Activated T-cell treated with anti-CD3 and anti-CD28 coated beads, Interleukin-2, amount 50 U/mL, for 4 hours (primary cell): ENCODE measurements at regions not wholly inside any gene's neighbourhood (a gene's known extent, or its start where the extent isn't known, plus 50 kb on each side); places are given as distances from the start of the nearest gene placed in this dataset.

Experiments
- ATAC-seq, 2 donors: fragments of 200-7000 bp; cut with Tn5 transposase; one replicate each; pipeline ENCODE4 v1.10.0; 2021
- DNase-seq: peaks from one replicate; pipeline ENCODE4 v3.0.0-alpha.2; 2020
- H3K27me3 Mint-ChIP-seq: one replicate; pipeline ENCODE4 v1.8.0; 2021; ENCODE audit warnings: low read depth, mixed read lengths
- H3K36me3 Mint-ChIP-seq: one replicate; pipeline ENCODE4 v1.8.0; 2022; ENCODE audit warnings: mixed read lengths; ENCODE audit not compliant: insufficient read depth
- H3K4me1 Mint-ChIP-seq: one replicate; pipeline ENCODE4 v1.8.0; 2021; ENCODE audit warnings: low read depth, mixed read lengths
- H3K4me3 Mint-ChIP-seq: one replicate; pipeline ENCODE4 v1.8.0; 2021; ENCODE audit warnings: mild to moderate bottlenecking, moderate library complexity, mixed read lengths
- H3K9me3 Mint-ChIP-seq: one replicate; pipeline ENCODE4 v1.8.0; 2021; ENCODE audit warnings: mixed read lengths

DNA sequence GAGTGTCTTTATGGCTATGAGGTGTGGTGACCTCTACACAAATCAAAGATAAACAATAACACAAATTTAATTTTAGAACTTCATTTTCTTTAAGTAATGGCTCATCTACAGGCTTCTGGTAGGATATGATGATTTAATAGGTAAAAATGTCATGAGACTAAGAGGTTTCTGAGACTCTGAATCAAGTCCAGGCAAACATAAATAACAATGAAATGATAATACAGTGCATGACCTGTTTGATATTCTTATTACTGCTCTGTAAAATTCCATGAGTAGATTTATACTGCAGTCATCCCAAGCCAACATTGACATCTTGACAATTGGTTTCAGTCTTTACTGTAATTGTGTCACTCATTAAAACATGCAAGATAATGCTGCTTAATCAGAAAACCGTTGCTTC is 936.8 kb downstream of the MCTP2 start:
- peaks cover 4% of the 10 kb centered on the region for H3K9me3 Mint-ChIP-seq
- no peak for ATAC-seq
- no peaks in the 10 kb centered on the region for H3K4me1 Mint-ChIP-seq
- no peak for DNase-seq
- no peaks in the 10 kb centered on the region for H3K36me3 Mint-ChIP-seq
- peaks cover 3% of the 10 kb centered on the region for H3K27me3 Mint-ChIP-seq
- no peak overlapping the region for H3K4me3 Mint-ChIP-seq

- ATAC-seq = no peak
- Mint-ChIP-seq H3K36me3 (no peaks in the 10 kb centered on the region), H3K9me3 (peaks cover 4% of the 10 kb centered on the region), H3K4me1 (no peaks in the 10 kb centered on the region), H3K27me3 (peaks cover 3% of the 10 kb centered on the region), H3K4me3 (no peak overlapping the region)
- DNase-seq = no peak
These were observed 937.6 kb downstream of the MCTP2 start for GRCh38 chr15:95168951-95169431.

DNA sequence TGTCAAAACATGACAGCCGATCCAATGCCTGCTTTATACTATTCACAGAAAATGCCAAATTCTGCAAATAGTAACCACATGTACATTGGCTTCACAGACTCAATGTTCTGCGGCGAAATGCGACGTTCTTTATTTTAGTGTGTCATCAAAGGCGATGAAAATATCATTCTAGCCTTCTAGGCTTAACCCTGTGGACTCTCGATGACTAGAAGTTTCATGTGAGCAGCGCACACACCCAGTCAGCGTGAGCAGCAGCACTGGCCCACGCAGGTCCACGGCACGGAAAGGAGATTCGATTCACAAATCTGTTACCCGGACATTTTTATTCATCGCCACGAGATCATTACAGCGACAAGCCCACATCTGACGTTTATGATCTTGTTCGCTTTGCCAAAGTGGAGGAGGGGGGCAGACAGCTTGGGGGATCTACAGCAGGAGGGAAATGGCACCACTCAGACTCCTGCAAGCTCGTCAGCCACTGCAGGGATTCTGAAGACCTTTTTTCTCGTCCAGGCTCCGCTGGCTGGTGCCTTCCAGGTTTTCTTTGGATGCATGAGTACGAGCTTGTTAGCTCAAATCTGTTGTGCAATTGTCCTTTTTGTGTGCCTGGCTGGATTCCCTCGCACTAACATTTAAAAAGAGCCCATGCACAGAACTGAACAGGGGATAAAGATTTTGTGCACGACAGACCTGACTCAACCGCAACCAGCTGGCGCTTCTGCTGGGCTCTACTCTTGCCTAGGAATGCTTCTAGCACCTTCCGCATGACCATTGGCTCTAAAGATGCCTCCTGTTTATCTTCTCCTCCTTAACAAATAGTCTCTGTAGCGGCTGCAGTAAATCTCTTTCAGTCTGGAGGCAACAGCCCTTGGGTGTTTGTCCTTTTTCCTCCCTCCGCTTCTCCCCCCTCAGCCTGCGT is 938.4 kb downstream of the MCTP2 start:
- H3K36me3 Mint-ChIP-seq = no peaks in the 10 kb centered on the region
- H3K9me3 Mint-ChIP-seq = peaks cover 3% of the 10 kb centered on the region
- ATAC-seq (no peak), DNase-seq (no peak)
- H3K4me1 Mint-ChIP-seq = no peaks in the 10 kb centered on the region
- no peak overlapping the region for H3K4me3 Mint-ChIP-seq
- H3K27me3 Mint-ChIP-seq = peaks cover 3% of the 10 kb centered on the region

GRCh38 chr15:95170561-95171380 is 939.4 kb downstream of the MCTP2 start:
- no peaks in the 10 kb centered on the region for H3K4me1 Mint-ChIP-seq
- no peak for ATAC-seq

DNA sequence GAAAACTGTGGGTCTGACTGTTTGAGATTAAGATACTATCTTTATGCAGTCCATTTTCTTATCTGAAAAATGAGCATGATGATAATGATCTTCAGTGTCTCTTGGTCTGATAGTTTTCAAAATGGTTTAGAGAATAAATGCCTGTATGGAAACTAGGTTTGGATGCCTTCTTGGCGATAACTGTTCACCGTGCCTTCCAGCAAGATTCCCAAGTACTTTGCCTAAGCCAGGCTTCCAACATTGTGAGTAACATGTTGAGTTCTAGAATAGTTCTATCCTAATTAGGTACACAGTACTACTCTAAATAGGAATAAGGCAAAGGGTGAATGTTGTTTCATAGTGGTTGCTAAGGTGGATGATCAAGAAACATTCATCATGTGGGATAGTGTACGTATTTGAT is 940.2 kb downstream of the MCTP2 start:
- Mint-ChIP-seq H3K4me3 (no peak overlapping the region), H3K27me3 (peaks cover 3% of the 10 kb centered on the region), H3K4me1 (no peaks in the 10 kb centered on the region), H3K9me3 (no peaks in the 10 kb centered on the region), H3K36me3 (no peaks in the 10 kb centered on the region)
- ATAC-seq = no peak
- DNase-seq = no peak

More at GRCh38 chr15:95170561-95171380, 939.4 kb downstream of the MCTP2 start:
- Mint-ChIP-seq H3K4me3 (no peak overlapping the region), H3K27me3 (peaks cover 3% of the 10 kb centered on the region), H3K9me3 (no peaks in the 10 kb centered on the region), H3K36me3 (no peaks in the 10 kb centered on the region)
- DNase-seq = no peak

DNA sequence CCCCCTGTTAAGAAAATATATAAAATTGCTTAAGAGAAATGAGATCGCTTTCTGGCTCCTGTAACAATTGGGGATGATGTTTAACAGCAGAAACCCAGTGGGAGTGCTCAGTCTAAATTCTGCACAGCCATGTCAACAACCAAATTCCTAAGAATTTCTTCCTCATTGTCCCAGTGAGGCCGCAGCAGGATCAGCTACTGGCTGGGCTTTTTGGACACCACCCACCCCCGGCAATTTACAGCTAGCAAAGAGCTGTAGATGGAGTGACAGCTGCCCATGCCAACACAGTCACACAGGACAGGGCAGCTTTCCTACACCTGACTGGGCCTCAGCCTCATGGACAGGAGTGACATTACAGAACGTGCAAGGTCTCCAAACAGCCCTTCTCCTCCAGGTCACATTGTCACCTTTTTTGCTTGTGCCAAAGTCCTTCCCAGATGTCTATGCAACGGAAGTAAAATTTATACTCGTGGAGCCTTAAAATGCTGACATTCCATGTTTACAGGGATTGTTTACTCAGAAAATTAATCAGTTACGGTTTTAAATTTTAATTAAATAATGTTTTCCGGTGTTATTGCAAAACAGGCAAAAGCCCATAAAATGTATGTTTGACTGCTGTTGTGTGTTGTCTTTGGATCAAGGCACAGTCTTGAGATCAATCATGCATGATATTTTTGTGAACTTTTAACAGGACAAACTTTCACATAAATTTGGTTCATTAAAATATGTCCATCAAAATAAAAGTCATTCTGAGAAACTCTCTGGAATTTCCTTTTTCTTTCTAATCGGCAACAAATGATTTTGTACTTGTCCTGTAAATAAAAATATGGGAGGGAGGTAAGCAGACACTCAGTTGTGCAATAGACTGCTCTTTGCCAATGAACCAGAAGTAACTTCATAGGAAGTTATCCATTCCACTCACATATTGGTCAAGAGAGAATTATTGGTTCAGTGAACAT is 943.2 kb downstream of the MCTP2 start:
- no peaks in the 10 kb centered on the region for H3K36me3 Mint-ChIP-seq
- H3K9me3 Mint-ChIP-seq = no peaks in the 10 kb centered on the region

GRCh38 chr15:95175914-95176658 is 944.7 kb downstream of the MCTP2 start:
- no peak overlapping the region for H3K4me3 Mint-ChIP-seq
- no peaks in the 10 kb centered on the region for H3K4me1 Mint-ChIP-seq
- no peak for ATAC-seq
- H3K36me3 Mint-ChIP-seq = no peaks in the 10 kb centered on the region
- H3K9me3 Mint-ChIP-seq = peaks cover 8% of the 10 kb centered on the region
- H3K27me3 Mint-ChIP-seq = peaks cover 3% of the 10 kb centered on the region
- no peak for DNase-seq

More for the DNA sequence above, 943.2 kb downstream of the MCTP2 start:
- ATAC-seq = no peak
- no peak for DNase-seq
- Mint-ChIP-seq H3K4me3 (no peak overlapping the region), H3K4me1 (no peaks in the 10 kb centered on the region), H3K27me3 (peaks cover 3% of the 10 kb centered on the region)

- Mint-ChIP-seq H3K4me3 (no peak overlapping the region), H3K9me3 (peaks cover 10% of the 10 kb centered on the region), H3K36me3 (no peaks in the 10 kb centered on the region), H3K27me3 (peaks cover under 1% of the 10 kb centered on the region), H3K4me1 (no peaks in the 10 kb centered on the region)
- ATAC-seq (no peak), DNase-seq (no peak)
These were observed 945.6 kb downstream of the MCTP2 start for GRCh38 chr15:95176794-95177577.

- no peaks in the 10 kb centered on the region for H3K36me3 Mint-ChIP-seq
- no peak overlapping the region for H3K4me3 Mint-ChIP-seq
- no peaks in the 10 kb centered on the region for H3K4me1 Mint-ChIP-seq
- no peak for DNase-seq
- ATAC-seq = no peak
- H3K27me3 Mint-ChIP-seq = no peaks in the 10 kb centered on the region
- H3K9me3 Mint-ChIP-seq = peaks cover 12% of the 10 kb centered on the region
These were observed 949.2 kb downstream of the MCTP2 start for GRCh38 chr15:95180530-95180929.

GRCh38 chr15:95182091-95182490 is 950.7 kb downstream of the MCTP2 start:
- Mint-ChIP-seq H3K4me1 (no peaks in the 10 kb centered on the region), H3K4me3 (no peak overlapping the region), H3K9me3 (peaks cover 12% of the 10 kb centered on the region), H3K27me3 (no peaks in the 10 kb centered on the region), H3K36me3 (no peaks in the 10 kb centered on the region)
- DNase-seq (no peak), ATAC-seq (no peak)

- Mint-ChIP-seq H3K9me3 (no peaks in the 10 kb centered on the region), H3K4me1 (no peaks in the 10 kb centered on the region), H3K36me3 (no peaks in the 10 kb centered on the region), H3K4me3 (no peak overlapping the region), H3K27me3 (peaks cover 4% of the 10 kb centered on the region)
- no peak for DNase-seq
- no peak for ATAC-seq
These were observed 961.6 kb downstream of the MCTP2 start for GRCh38 chr15:95192923-95193322.

DNA sequence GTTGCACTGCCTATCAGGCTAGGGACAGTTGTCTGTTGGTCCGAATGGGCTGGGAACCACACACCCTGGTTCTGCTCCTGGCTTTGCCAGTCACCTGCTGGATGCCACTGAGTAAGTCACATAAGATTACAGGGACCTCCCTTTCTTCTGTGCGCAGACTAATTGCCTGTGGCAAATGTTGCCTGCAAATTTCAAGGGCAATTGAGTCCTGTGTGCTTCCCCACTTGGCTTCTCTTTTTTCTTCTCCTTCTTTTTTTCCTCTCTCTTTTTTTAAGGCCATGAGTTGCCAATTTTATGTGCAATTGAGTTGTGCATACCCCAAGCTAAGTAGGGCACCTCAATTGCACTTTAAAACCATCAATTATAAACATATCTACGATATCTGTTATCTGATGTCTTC is 963.4 kb downstream of the MCTP2 start:
- H3K4me1 Mint-ChIP-seq = no peaks in the 10 kb centered on the region

More for the DNA sequence above, 963.4 kb downstream of the MCTP2 start:
- H3K9me3 Mint-ChIP-seq = peaks cover 7% of the 10 kb centered on the region
- no peaks in the 10 kb centered on the region for H3K36me3 Mint-ChIP-seq
- ATAC-seq (no peak), DNase-seq (no peak)
- no peak overlapping the region for H3K4me3 Mint-ChIP-seq
- H3K27me3 Mint-ChIP-seq = peaks cover 4% of the 10 kb centered on the region
